Liver (tissue), 8 donors: ENCODE measurements at regions not wholly inside any gene's neighbourhood (a gene's known extent, or its start where the extent isn't known, plus 50 kb on each side); places are given as distances from the start of the nearest gene placed in this dataset.

Experiments
- DNase-seq: peaks from one replicate; pipeline ENCODE4 v3.0.0-alpha.2; 2017; ENCODE audit warnings: low spot score
- H3K27ac ChIP-seq, 2 donors: one replicate each; pipeline ENCODE4 v1.7.0; 2013; ENCODE audit warnings: inconsistent platforms in 2 of 2, low read length in 2 of 2, control low read depth in 1 of 2, low read depth in 1 of 2, mild to moderate bottlenecking in 1 of 2
- H3K27me3 ChIP-seq, 4 donors: one replicate each; pipeline versions ENCODE4 v1.6.1 to v1.7.0; 2013; ENCODE audit warnings: low read length in 3 of 4, inconsistent platforms in 1 of 4, mild to moderate bottlenecking in 1 of 4, moderate library complexity in 1 of 4; ENCODE audit not compliant: control insufficient read depth in 4 of 4, insufficient read depth in 4 of 4
- H3K36me3 ChIP-seq, 4 donors: one replicate each; pipeline versions ENCODE4 v1.6.1 to v1.7.0; 2013; ENCODE audit warnings: low read length in 3 of 4, mild to moderate bottlenecking in 3 of 4, low read depth in 1 of 4, moderate library complexity in 1 of 4; ENCODE audit not compliant: control insufficient read depth in 4 of 4, insufficient read depth in 3 of 4
- H3K4me1 ChIP-seq, 4 donors: one replicate each; pipeline versions ENCODE4 v1.6.1 to v1.7.0; 2013; ENCODE audit warnings: low read length in 3 of 4, mild to moderate bottlenecking in 3 of 4, moderate library complexity in 1 of 4; ENCODE audit not compliant: control insufficient read depth in 4 of 4, insufficient read depth in 4 of 4
- H3K4me3 ChIP-seq, 3 donors: one replicate each; pipeline versions ENCODE4 v1.6.1 to v1.7.0; 2013; ENCODE audit warnings: low read length in 3 of 3, control low read depth in 1 of 3, low read depth in 1 of 3, mild to moderate bottlenecking in 1 of 3
- H3K9ac ChIP-seq, 2 donors: one replicate each; pipeline ENCODE4 v1.7.0; 2013; ENCODE audit warnings: low read length in 2 of 2, mild to moderate bottlenecking in 2 of 2, moderate library complexity in 2 of 2, control low read depth in 1 of 2, low read depth in 1 of 2
- H3K9me3 ChIP-seq, 4 donors: one replicate each; pipeline versions ENCODE4 v1.6.1 to v1.7.0; 2013; ENCODE audit warnings: low read length in 3 of 4; ENCODE audit not compliant: control insufficient read depth in 4 of 4
- ATF3 ChIP-seq: IDR thresholded peaks from 2 replicates; pipeline ENCODE4 v1.6.1; 2016; ENCODE audit warnings: antibody characterized with exemption
- FOXA1 ChIP-seq: IDR thresholded peaks from 2 replicates; pipeline ENCODE4 v1.6.1; 2016; ENCODE audit warnings: antibody characterized with exemption
- FOXA2 ChIP-seq: IDR thresholded peaks from 2 replicates; pipeline ENCODE4 v1.6.1; 2016; ENCODE audit warnings: antibody characterized with exemption
- GABPA ChIP-seq, 2 donors: IDR thresholded peaks in 1 of 2; conservative IDR thresholded peaks in 1 of 2; 2 replicates each; pipeline ENCODE4 v1.6.1; 2016; ENCODE audit warnings: antibody characterized with exemption in 2 of 2, mild to moderate bottlenecking in 1 of 2, moderate library complexity in 1 of 2
- HNF4A ChIP-seq, 2 donors: conservative IDR thresholded peaks; 2 replicates each; pipeline ENCODE4 v1.6.1; 2016; ENCODE audit warnings: antibody characterized with exemption in 2 of 2, mild to moderate bottlenecking in 2 of 2
- HNF4G ChIP-seq: IDR thresholded peaks from 2 replicates; pipeline ENCODE4 v1.6.1; 2016; ENCODE audit warnings: antibody characterized with exemption
- JUND ChIP-seq, 2 donors: IDR thresholded peaks; 2 replicates each; pipeline ENCODE4 v1.6.1; 2016; ENCODE audit warnings: antibody characterized with exemption in 2 of 2
- NR2F2 ChIP-seq: IDR thresholded peaks from 2 replicates; pipeline ENCODE4 v1.6.1; 2016; ENCODE audit warnings: antibody characterized with exemption
- RXRA ChIP-seq, 2 donors: IDR thresholded peaks; 2 replicates each; pipeline ENCODE4 v1.6.1; 2017 to 2018; ENCODE audit warnings: antibody characterized with exemption in 2 of 2, mild to moderate bottlenecking in 1 of 2
- SP1 ChIP-seq: IDR thresholded peaks from 2 replicates; pipeline ENCODE4 v1.6.1; 2018; ENCODE audit warnings: antibody characterized with exemption, mild to moderate bottlenecking
- TAF1 ChIP-seq: conservative IDR thresholded peaks from 2 replicates; pipeline ENCODE4 v1.6.1; 2016; ENCODE audit warnings: antibody characterized with exemption, mild to moderate bottlenecking
- YY1 ChIP-seq: IDR thresholded peaks from 2 replicates; pipeline ENCODE4 v1.6.1; 2016; ENCODE audit warnings: antibody characterized with exemption, mild to moderate bottlenecking
- WGBS: extraction: QIAGEN DNeasy Blood & Tissue Kit; methylation state at CpG from one replicate; pipeline ENCODE4 v1.1.7; 2013; 5-methylcytosine and 5-hydroxymethylcytosine counted together
- TF ChIP-seq, protein P1 (sequence below): fragments of 150-350 bp; IDR thresholded peaks from 2 replicates; pipeline ENCODE4 v1.5.1; 2017; ENCODE audit warnings: improper control_type of control experiment, low read depth, low read length; ENCODE audit not compliant: missing input control
- TF ChIP-seq, protein P2 (sequence below): IDR thresholded peaks from 2 replicates; pipeline ENCODE4 v1.6.1; 2016; ENCODE audit warnings: antibody characterized with exemption, mild to moderate bottlenecking
- TF ChIP-seq, protein P3 (sequence below): IDR thresholded peaks from 2 replicates; pipeline ENCODE4 v1.6.1; 2016; ENCODE audit warnings: antibody characterized with exemption
- TF ChIP-seq, protein P4 (sequence below): IDR thresholded peaks from 2 replicates; pipeline ENCODE4 v1.6.1; 2016; ENCODE audit warnings: antibody characterized with exemption
- donor health status: healthy.
- donor health status: healthy.
- donor health status: healthy.
- donor health status: healthy.
- donor health status: healthy.

DNA sequence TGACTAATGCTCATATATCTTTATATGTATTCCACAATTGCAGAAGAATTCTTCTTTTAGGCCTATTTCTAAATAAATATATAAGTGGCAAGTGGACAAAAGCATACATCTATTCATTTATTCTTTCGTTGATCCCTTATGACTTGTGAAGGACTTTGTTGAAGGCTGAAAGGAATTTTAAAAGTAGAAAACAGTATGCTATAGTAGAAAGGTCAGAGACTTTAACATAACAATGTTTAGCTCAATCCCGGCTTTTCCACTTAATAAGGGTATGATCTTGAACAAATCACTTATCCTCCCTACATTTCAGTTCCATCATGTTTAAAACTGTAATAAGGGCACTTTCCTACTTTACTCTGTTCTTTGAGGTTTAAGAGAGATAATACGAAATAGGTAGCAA lies 672.9 kb downstream of the MECOM start:
- Histone ChIP-seq H3K4me1 (no peaks in the 10 kb centered on the region), H3K9me3 (no peaks in the 10 kb centered on the region), H3K27ac (no peak overlapping the region), H3K9ac (no peak overlapping the region), H3K27me3 (no peaks in the 10 kb centered on the region), H3K36me3 (no peaks in the 10 kb centered on the region), H3K4me3 (no peak overlapping the region)
- TF ChIP-seq FOXA2 (no peak), HNF4A (conservative IDR thresholded peaks at IDR 0.05) (no peak), ATF3 (no peak), NR2F2 (no peak), YY1 (no peak), HNF4G (no peak), TAF1 (no peak), SP1 (no peak), FOXA1 (no peak), GABPA (IDR thresholded peaks at IDR 0.05 in 1 of 2, conservative IDR thresholded peaks at IDR 0.05 in 1 of 2) (no peak)
- TF ChIP-seq, protein P1, sequence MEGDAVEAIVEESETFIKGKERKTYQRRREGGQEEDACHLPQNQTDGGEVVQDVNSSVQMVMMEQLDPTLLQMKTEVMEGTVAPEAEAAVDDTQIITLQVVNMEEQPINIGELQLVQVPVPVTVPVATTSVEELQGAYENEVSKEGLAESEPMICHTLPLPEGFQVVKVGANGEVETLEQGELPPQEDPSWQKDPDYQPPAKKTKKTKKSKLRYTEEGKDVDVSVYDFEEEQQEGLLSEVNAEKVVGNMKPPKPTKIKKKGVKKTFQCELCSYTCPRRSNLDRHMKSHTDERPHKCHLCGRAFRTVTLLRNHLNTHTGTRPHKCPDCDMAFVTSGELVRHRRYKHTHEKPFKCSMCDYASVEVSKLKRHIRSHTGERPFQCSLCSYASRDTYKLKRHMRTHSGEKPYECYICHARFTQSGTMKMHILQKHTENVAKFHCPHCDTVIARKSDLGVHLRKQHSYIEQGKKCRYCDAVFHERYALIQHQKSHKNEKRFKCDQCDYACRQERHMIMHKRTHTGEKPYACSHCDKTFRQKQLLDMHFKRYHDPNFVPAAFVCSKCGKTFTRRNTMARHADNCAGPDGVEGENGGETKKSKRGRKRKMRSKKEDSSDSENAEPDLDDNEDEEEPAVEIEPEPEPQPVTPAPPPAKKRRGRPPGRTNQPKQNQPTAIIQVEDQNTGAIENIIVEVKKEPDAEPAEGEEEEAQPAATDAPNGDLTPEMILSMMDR: no peak
- TF ChIP-seq, protein P2, sequence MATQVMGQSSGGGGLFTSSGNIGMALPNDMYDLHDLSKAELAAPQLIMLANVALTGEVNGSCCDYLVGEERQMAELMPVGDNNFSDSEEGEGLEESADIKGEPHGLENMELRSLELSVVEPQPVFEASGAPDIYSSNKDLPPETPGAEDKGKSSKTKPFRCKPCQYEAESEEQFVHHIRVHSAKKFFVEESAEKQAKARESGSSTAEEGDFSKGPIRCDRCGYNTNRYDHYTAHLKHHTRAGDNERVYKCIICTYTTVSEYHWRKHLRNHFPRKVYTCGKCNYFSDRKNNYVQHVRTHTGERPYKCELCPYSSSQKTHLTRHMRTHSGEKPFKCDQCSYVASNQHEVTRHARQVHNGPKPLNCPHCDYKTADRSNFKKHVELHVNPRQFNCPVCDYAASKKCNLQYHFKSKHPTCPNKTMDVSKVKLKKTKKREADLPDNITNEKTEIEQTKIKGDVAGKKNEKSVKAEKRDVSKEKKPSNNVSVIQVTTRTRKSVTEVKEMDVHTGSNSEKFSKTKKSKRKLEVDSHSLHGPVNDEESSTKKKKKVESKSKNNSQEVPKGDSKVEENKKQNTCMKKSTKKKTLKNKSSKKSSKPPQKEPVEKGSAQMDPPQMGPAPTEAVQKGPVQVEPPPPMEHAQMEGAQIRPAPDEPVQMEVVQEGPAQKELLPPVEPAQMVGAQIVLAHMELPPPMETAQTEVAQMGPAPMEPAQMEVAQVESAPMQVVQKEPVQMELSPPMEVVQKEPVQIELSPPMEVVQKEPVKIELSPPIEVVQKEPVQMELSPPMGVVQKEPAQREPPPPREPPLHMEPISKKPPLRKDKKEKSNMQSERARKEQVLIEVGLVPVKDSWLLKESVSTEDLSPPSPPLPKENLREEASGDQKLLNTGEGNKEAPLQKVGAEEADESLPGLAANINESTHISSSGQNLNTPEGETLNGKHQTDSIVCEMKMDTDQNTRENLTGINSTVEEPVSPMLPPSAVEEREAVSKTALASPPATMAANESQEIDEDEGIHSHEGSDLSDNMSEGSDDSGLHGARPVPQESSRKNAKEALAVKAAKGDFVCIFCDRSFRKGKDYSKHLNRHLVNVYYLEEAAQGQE: no peak
- TF ChIP-seq, protein P3, sequence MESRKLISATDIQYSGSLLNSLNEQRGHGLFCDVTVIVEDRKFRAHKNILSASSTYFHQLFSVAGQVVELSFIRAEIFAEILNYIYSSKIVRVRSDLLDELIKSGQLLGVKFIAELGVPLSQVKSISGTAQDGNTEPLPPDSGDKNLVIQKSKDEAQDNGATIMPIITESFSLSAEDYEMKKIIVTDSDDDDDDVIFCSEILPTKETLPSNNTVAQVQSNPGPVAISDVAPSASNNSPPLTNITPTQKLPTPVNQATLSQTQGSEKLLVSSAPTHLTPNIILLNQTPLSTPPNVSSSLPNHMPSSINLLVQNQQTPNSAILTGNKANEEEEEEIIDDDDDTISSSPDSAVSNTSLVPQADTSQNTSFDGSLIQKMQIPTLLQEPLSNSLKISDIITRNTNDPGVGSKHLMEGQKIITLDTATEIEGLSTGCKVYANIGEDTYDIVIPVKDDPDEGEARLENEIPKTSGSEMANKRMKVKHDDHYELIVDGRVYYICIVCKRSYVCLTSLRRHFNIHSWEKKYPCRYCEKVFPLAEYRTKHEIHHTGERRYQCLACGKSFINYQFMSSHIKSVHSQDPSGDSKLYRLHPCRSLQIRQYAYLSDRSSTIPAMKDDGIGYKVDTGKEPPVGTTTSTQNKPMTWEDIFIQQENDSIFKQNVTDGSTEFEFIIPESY: no peak
- DNase-seq: no peak
- WGBS: 84% methylated on average over 3 of the region's 3 CpGs

- H3K4me3 ChIP-seq: no peak overlapping the region
- H3K9ac ChIP-seq: no peak overlapping the region
- DNase-seq: no peak
- 67% methylated on average over 2 of the region's 2 CpGs for WGBS
- H3K27me3 ChIP-seq: no peaks in the 10 kb centered on the region
- no peaks in the 10 kb centered on the region for H3K4me1 ChIP-seq
- no peaks in the 10 kb centered on the region for H3K9me3 ChIP-seq
- H3K36me3 ChIP-seq: no peaks in the 10 kb centered on the region
- no peak overlapping the region for H3K27ac ChIP-seq
- no peak for TF ChIP-seq ATF3
- TF ChIP-seq, protein P4, sequence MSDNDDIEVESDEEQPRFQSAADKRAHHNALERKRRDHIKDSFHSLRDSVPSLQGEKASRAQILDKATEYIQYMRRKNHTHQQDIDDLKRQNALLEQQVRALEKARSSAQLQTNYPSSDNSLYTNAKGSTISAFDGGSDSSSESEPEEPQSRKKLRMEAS: no peak
- TF ChIP-seq RXRA (IDR thresholded peaks at IDR 0.05): no peak
- no peak for TF ChIP-seq YY1
- TF ChIP-seq JUND (IDR thresholded peaks at IDR 0.05): no peak
- TF ChIP-seq FOXA1: no peak
- no peak for TF ChIP-seq GABPA (IDR thresholded peaks at IDR 0.05 in 1 of 2, conservative IDR thresholded peaks at IDR 0.05 in 1 of 2)
These were observed 673.4 kb downstream of the MECOM start for GRCh38 chr3:168990134-168990533.
